ENCODE measurements at regions not wholly inside any gene's neighbourhood (a gene's known extent, or its start where the extent isn't known, plus 50 kb on each side); places are given as distances from the start of the nearest gene placed in this dataset.
"Not testable (repeated sequence)": the region's sequence is repeated elsewhere in the genome, so short reads cannot be mapped to it uniquely, and the experiment has no call there.

DNA sequence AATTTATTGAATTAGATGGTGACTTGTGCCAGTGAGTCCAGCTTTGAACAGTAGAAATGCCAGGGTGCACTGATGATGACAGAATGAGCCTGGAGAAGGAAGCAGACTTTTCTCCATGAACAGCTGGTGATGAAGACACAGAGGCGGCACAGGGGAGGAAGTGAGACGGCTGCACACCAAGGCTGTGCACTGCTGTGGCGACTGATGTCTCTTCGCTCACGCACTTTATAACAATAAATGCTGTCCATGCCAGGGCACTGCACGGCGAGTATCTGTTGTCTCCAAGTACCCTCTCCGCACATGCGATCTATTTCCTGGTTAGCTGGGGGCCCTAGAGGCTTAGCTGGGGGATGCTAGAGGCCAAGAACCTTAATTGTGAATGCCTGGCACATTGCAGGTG, 175.2 kb downstream of the TMEM200C start:
- DNase-seq (ENCODE audit: low read depth in 3 of 3), result no peak

- no peak for DNase-seq (ENCODE audit: low read depth in 3 of 3)
These were observed 173.5 kb upstream of the EPB41L3 start for GRCh38 chr18:5717256-5717655.

GRCh38 chr18:5710676-5711075, 166.9 kb upstream of the EPB41L3 start:
- no peak for DNase-seq (ENCODE audit: low read depth in 3 of 3)

GRCh38 chr18:5710235-5710634, 166.4 kb upstream of the EPB41L3 start:
- no peak for DNase-seq (ENCODE audit: low read depth in 3 of 3)

- DNase-seq (ENCODE audit: low read depth in 3 of 3), result no peak
These were observed 165.8 kb upstream of the EPB41L3 start for GRCh38 chr18:5709476-5710095.

DNA sequence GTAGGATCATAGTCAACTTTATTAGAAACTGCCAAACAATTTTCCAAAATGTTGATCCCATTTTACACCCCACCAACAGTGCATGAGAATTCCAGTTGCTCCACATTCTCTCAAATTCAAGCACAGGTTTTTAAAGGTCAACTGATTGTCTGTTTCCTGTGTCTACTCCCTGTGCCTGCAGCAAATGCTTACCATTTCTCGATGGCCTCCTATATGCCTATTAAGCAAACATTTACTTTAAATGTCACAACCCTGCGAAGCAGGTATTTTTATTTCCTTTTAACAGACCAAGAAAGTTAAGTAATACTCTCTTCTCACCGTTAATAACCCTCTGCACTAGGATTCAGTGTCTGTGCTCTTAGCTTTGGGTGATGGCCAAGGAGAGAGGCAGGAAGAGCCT, 163.8 kb upstream of the EPB41L3 start:
- no peak for DNase-seq (ENCODE audit: low read depth in 3 of 3)

GRCh38 chr18:5705393-5705792, 161.6 kb upstream of the EPB41L3 start:
- DNase-seq (ENCODE audit: low read depth in 3 of 3), result no peak

DNA sequence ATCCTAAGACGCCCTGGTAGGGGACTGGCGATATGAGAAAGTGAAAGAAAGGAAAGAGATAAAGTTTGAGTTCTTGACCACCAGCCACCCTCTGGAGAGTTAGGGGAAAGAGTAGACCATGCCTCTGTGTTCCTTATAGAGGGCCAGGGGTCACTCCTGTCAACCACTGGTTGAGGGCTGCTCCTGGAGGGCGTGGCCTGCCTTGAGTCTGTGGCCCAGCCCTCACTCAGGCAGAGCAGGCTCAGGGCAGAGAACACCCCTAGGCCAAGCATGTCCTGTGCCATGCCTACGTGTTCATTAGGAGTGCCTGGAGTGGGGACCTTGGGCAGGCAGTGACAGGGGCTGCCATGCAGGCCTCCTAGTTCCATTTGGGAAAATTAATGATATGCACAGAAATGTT, 161.1 kb upstream of the EPB41L3 start:
- DNase-seq (ENCODE audit: low read depth in 3 of 3), result no peak

- not testable (repeated sequence) for DNase-seq (ENCODE audit: low read depth in 3 of 3)
These were observed 158.2 kb upstream of the EPB41L3 start for GRCh38 chr18:5702016-5702415.

GRCh38 chr18:5693699-5694294, 150.0 kb upstream of the EPB41L3 start:
- DNase-seq (ENCODE audit: low read depth in 3 of 3), result no peak

GRCh38 chr18:5678779-5679406, 135.1 kb upstream of the EPB41L3 start:
- no peak for DNase-seq (ENCODE audit: low read depth in 3 of 3)

DNA sequence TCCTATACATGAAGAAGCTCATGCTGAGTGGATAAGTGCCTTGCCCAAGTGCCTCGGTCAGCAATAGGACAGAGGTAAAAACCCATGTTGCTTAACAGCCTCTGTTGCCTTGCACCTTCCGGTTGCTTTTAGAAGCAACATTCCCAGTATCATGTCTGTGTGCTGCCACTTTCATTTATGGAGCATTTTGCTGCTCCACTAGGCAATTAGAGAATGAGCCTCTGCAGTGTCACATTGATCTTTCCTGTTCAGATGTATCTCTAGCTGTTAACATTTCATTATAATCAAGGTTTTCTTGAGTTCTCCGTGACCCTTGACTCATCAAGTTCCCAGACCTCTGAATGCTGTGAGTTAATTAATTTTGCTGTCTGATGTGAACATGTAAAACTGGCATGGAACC, 134.5 kb upstream of the EPB41L3 start:
- DNase-seq (ENCODE audit: low read depth in 3 of 3), result no peak

DNA sequence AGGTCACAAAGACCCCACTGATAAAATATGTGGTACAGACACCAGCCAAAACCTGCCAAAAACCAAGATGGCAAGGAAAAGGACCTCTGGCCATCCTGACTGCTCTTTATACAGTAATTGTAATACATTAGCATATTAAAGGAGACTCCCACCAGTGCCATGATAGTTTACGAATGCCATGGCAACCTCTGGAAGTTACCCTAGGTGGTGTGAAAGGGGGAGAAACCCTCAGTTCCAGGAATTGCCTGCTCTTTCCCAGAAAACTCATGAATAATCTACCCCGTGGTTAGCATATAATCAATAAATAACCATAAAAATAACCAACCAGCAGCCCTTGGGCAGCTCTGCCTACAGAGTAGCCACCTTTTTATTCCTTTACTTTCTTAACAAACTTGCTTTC, 129.8 kb upstream of the EPB41L3 start:
- DNase-seq (ENCODE audit: low read depth in 3 of 3), result no peak

DNA sequence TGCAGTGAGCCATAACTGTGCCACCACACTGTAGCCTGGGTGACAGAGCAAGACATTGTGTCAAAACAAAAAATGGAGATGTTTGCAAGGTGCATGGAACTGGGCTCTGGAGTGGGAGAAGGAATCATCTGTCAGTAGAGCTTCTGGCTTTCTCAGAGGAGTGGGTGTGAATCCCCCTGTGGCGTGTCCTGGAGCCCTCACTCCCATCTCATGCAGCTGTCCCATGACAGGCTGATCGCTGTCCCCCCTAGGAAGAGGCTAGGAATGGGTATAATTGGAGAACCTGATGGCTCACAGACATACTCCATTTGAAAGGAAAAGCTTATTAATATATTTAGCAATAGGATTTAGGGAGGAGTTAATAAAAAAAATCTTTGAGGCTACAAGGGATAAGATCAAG, 125.8 kb upstream of the EPB41L3 start:
- DNase-seq (ENCODE audit: low read depth in 3 of 3), result no peak

- DNase-seq (ENCODE audit: low read depth in 3 of 3), result no peak
These were observed 124.4 kb upstream of the EPB41L3 start for GRCh38 chr18:5668087-5668715.

GRCh38 chr18:5667356-5667755, 123.6 kb upstream of the EPB41L3 start:
- DNase-seq (ENCODE audit: low read depth in 3 of 3), result no peak

- DNase-seq (ENCODE audit: low read depth in 3 of 3), result no peak
These were observed 118.8 kb upstream of the EPB41L3 start for GRCh38 chr18:5662586-5663090.

- DNase-seq (ENCODE audit: low read depth in 3 of 3), result no peak
These were observed 117.4 kb upstream of the EPB41L3 start for GRCh38 chr18:5661179-5661578.

DNA sequence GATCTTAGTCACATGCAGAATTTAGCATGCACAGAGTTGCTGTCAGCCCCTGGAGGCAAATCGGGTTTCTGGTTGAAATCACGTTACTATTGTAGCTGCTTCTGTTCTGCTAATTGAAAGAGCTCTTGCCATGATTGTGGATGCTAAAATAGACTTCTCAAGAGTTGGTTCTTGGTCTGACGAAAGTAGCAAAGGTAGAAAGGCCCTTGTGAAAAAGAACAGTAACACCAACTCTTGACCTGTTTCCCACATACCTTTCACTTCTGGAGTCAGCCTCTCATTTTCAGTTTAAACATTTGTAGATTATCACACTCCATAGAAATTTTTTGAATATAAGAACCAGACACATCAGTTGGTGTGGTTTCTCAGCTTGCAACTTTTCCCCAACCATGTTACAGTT, 110.0 kb upstream of the EPB41L3 start:
- DNase-seq (ENCODE audit: low read depth in 3 of 3), result no peak

DNA sequence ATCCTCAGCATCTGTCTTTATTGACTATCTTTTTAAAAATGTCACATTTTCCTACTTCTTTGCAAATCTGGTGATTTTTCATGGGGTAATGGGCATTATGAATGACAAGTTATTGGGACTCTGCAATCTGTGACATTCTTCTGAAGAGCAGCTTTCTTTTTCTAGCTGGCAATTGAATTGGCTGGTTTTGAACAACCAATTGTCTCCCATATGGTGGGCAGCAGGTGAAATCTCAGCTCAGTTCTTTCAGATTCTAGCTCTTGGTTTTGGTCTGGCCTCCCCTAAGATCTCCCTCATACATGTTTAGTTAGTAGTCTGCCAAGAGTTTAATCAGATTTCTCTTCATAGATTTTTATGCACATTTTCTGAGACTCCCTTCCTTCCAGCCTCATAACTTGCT, 107.9 kb upstream of the EPB41L3 start:
- DNase-seq (ENCODE audit: low read depth in 3 of 3), result no peak

- DNase-seq (ENCODE audit: low read depth in 3 of 3), result no peak
These were observed 105.6 kb upstream of the EPB41L3 start for GRCh38 chr18:5649439-5649838.

GRCh38 chr18:5646739-5647138, 102.9 kb upstream of the EPB41L3 start:
- no peak for DNase-seq (ENCODE audit: low read depth in 3 of 3)

GRCh38 chr18:5643288-5643687, 99.5 kb upstream of the EPB41L3 start:
- DNase-seq (ENCODE audit: low read depth in 3 of 3), result no peak

Data from stimulated activated CD4-positive, alpha-beta T cell treated with anti-CD3 and anti-CD28 coated beads, TNF-alpha, amount 100 ng/mL, for 24 hours (primary cell).